Naive thymus-derived CD4-positive, alpha-beta T cell (primary cell): ENCODE measurements at regions not wholly inside any gene's neighbourhood (a gene's known extent, or its start where the extent isn't known, plus 50 kb on each side); places are given as distances from the start of the nearest gene placed in this dataset.

Source experiments
- ATAC-seq: fragments of 150-1000 bp; cut with Tn5 transposase; 2 replicates; pipeline ENCODE4 v1.10.0; 2021; ENCODE audit warnings: mild to moderate bottlenecking, moderate library complexity
- CTCF ChIA-PET: fragments of 350-600 bp; sonication (Branson Sonifier 250); formaldehyde crosslinking; loops from one replicate; lab custom pipeline; 2021; ENCODE audit warnings: antibody characterized with exemption; lab: Charles Lee
- POLR2A ChIA-PET: fragments of 350-600 bp; sonication (Branson Sonifier 250); formaldehyde crosslinking; loops from one replicate; lab custom pipeline; 2021; ENCODE audit warnings: antibody characterized with exemption, inconsistent platforms; lab: Charles Lee
- DNase-seq, 9 donors: peaks; one replicate each; pipeline versions ENCODE4 v3.0.0 to v3.0.0-alpha.2; 2020 to 2022; ENCODE audit warnings: mixed read lengths in 1 of 9
- H3K27ac ChIP-seq: one replicate; pipeline ENCODE4 v1.7.0; 2013; ENCODE audit warnings: mild to moderate bottlenecking, low read depth, low read length, moderate library complexity
- H3K27me3 ChIP-seq, 2 donors: one replicate each; pipeline ENCODE4 v1.7.0; 2013; ENCODE audit warnings: low read length in 2 of 2, mild to moderate bottlenecking in 2 of 2, moderate library complexity in 2 of 2; ENCODE audit not compliant: control insufficient read depth in 2 of 2, insufficient read depth in 2 of 2
- H3K36me3 ChIP-seq, 3 experiments: 1 replicate in 2 of 3; 2 replicates in 1 of 3; pipeline ENCODE4 v1.7.0; 2013; ENCODE audit warnings: low read length in 3 of 3, mild to moderate bottlenecking in 3 of 3, moderate library complexity in 1 of 3; ENCODE audit not compliant: insufficient read depth in 3 of 3, control insufficient read depth in 2 of 3
- H3K4me1 ChIP-seq, 2 donors: one replicate each; pipeline ENCODE4 v1.7.0; 2013; ENCODE audit warnings: low read length in 2 of 2, mild to moderate bottlenecking in 2 of 2, moderate library complexity in 1 of 2; ENCODE audit not compliant: control insufficient read depth in 2 of 2, insufficient read depth in 2 of 2
- H3K4me3 ChIP-seq: 2 replicates; pipeline ENCODE4 v1.7.0; 2013; ENCODE audit warnings: mild to moderate bottlenecking, low read length
- H3K9me3 ChIP-seq, 3 experiments: 1 replicate in 2 of 3; 2 replicates in 1 of 3; pipeline ENCODE4 v1.7.0; 2013; ENCODE audit warnings: low read length in 3 of 3; ENCODE audit not compliant: control insufficient read depth in 2 of 3
- H3K27ac Mint-ChIP-seq, 9 donors: one replicate each; pipeline ENCODE4 v1.8.0; 2020 to 2022; ENCODE audit warnings: mixed read lengths in 9 of 9, mild to moderate bottlenecking in 8 of 9, moderate library complexity in 5 of 9, inconsistent platforms in 2 of 9
- H3K27me3 Mint-ChIP-seq, 5 donors: one replicate each; pipeline ENCODE4 v1.8.0; 2021 to 2022; ENCODE audit warnings: mixed read lengths in 5 of 5, mild to moderate bottlenecking in 1 of 5
- H3K36me3 Mint-ChIP-seq, 5 donors: one replicate each; pipeline ENCODE4 v1.8.0; 2020 to 2022; ENCODE audit warnings: mixed read lengths in 5 of 5, mild to moderate bottlenecking in 3 of 5, inconsistent platforms in 1 of 5
- H3K4me1 Mint-ChIP-seq, 7 donors: one replicate each; pipeline ENCODE4 v1.8.0; 2020 to 2022; ENCODE audit warnings: mixed read lengths in 7 of 7, mild to moderate bottlenecking in 3 of 7, inconsistent platforms in 1 of 7
- H3K4me3 Mint-ChIP-seq, 10 donors: one replicate each; pipeline ENCODE4 v1.8.0; 2020 to 2022; ENCODE audit warnings: mild to moderate bottlenecking in 10 of 10, mixed read lengths in 10 of 10, moderate library complexity in 6 of 10, inconsistent platforms in 2 of 10
- H3K9me3 Mint-ChIP-seq, 11 donors: one replicate each; pipeline ENCODE4 v1.8.0; 2020 to 2022; ENCODE audit warnings: mixed read lengths in 11 of 11, mild to moderate bottlenecking in 4 of 11, inconsistent platforms in 1 of 11, moderate library complexity in 1 of 11
- intact Hi-C, 2 donors: fragments of 100-400 bp; cut with micrococcal nuclease; formaldehyde crosslinking; loops; one replicate each; pipeline ENCODE4 v1.15.1; 2023

- H3K4me1 ChIP-seq: peaks cover 60 to 66% of the 10 kb centered on the region in 2 donors
- no peak for DNase-seq
- ChIA-PET CTCF (no interaction called here), POLR2A (interaction anchor here (0.6 to 0.9 kb wide), 2 partner anchors 70 to 103 kb away, joined by 3 read pairs; no protein-coding TSS in a partner anchor)
- intact Hi-C loops: loop anchor here (1.0 to 10.0 kb wide), 8 partner anchors 42 to 678 kb away; partner anchors contain the start of genes ARF4 (in 1 of the 2), CCDC66 (in 1 of the 2) and TASOR (in 1 of the 2)
- peak overlapping the region in 3 of 10 donors; percentile 24 to 98 (median 53) for H3K4me3 Mint-ChIP-seq
- H3K9me3 ChIP-seq: no peaks in the 10 kb centered on the region
- peaks cover 0 to 5% (median 0%) of the 10 kb centered on the region in 11 donors for H3K9me3 Mint-ChIP-seq
- H3K27ac ChIP-seq: peak overlapping the region; percentile 30
- H3K27me3 ChIP-seq: no peaks in the 10 kb centered on the region
- ATAC-seq: no peak
- no peak overlapping the region for H3K4me3 ChIP-seq
- H3K36me3 ChIP-seq: no peaks in the 10 kb centered on the region
- H3K27me3 Mint-ChIP-seq: no peaks in the 10 kb centered on the region
- H3K27ac Mint-ChIP-seq: peak overlapping the region in 8 of 9 donors; percentile 10 to 99 (median 58)
- H3K36me3 Mint-ChIP-seq: peaks cover 0 to 2% (median 0%) of the 10 kb centered on the region in 5 donors
- peaks cover 60 to 93% (median 82%) of the 10 kb centered on the region in 7 donors for H3K4me1 Mint-ChIP-seq
These were observed 118.0 kb upstream of the ARHGEF3 start for GRCh38 chr3:56919797-56920195.

- Histone ChIP-seq H3K9me3 (no peaks in the 10 kb centered on the region), H3K4me1 (peaks cover 59 to 65% of the 10 kb centered on the region in 2 donors), H3K4me3 (no peak overlapping the region), H3K36me3 (no peaks in the 10 kb centered on the region), H3K27me3 (no peaks in the 10 kb centered on the region), H3K27ac (peak overlapping the region; percentile 81)
- Mint-ChIP-seq H3K4me3 (peak overlapping the region in 9 of 10 donors; percentile 10 to 98 (median 29)), H3K36me3 (peaks cover 0 to 6% (median 0%) of the 10 kb centered on the region in 5 donors), H3K9me3 (peaks cover 0 to 5% (median 0%) of the 10 kb centered on the region in 11 donors), H3K27ac (peak overlapping the region; percentile 32 to 99 (median 96)), H3K4me1 (peaks cover 63 to 93% (median 82%) of the 10 kb centered on the region in 7 donors), H3K27me3 (no peaks in the 10 kb centered on the region)
- DNase-seq: peak in 1 of 9 donors; percentile 19
- CTCF ChIA-PET: interaction anchor here (4.7 to 5.0 kb wide), 2 partner anchors 69 to 119 kb away, joined by 29 to 31 read pairs; no protein-coding TSS in a partner anchor
- ATAC-seq: no peak
- intact Hi-C loops: loop anchor here (1.0 to 5.0 kb wide), 7 partner anchors 42 to 678 kb away; partner anchors contain the start of genes ARF4 (in 1 of the 2), CCDC66 (in 1 of the 2) and TASOR (in 1 of the 2)
- POLR2A ChIA-PET: interaction anchor here (0.6 to 5.7 kb wide), 4 partner anchors 8 to 118 kb away, joined by 3 to 83 read pairs (median 53); partner anchors contain the start of gene ARHGEF3
These were observed 117.5 kb upstream of the ARHGEF3 start for GRCh38 chr3:56919137-56919796.

- Histone ChIP-seq H3K4me1 (peaks cover 50 to 56% of the 10 kb centered on the region in 2 donors), H3K9me3 (no peaks in the 10 kb centered on the region), H3K4me3 (peak overlapping the region; percentile 41), H3K27me3 (no peaks in the 10 kb centered on the region), H3K27ac (peak overlapping the region; percentile 81), H3K36me3 (no peaks in the 10 kb centered on the region)
- DNase-seq (peak in 1 of 9 donors; percentile 68), ATAC-seq (no peak)
- ChIA-PET POLR2A (interaction anchor here (0.6 to 5.7 kb wide), 11 partner anchors 9 to 325 kb away, joined by 3 to 83 read pairs (median 5); partner anchors contain the start of gene ARHGEF3), CTCF (interaction anchor here (0.9 to 5.0 kb wide), 7 partner anchors 10 to 216 kb away, joined by 5 to 31 read pairs (median 6); partner anchors contain the start of gene ARHGEF3)
- Mint-ChIP-seq H3K27ac (peak overlapping the region; percentile 92 to 99 (median 98)), H3K4me3 (peak overlapping the region; percentile 89 to 98 (median 94)), H3K4me1 (peaks cover 61 to 93% (median 82%) of the 10 kb centered on the region in 7 donors), H3K36me3 (peaks cover 0 to 16% (median 4%) of the 10 kb centered on the region in 5 donors), H3K27me3 (no peaks in the 10 kb centered on the region), H3K9me3 (peaks cover 0 to 2% (median 0%) of the 10 kb centered on the region in 11 donors)
- intact Hi-C loops: loop anchor here (5.0 kb wide), 5 partner anchors 41 to 679 kb away; partner anchors contain the start of genes ARF4 (in 1 of the 2), CCDC66 (in 1 of the 2) and TASOR (in 1 of the 2)
These were observed 116.4 kb upstream of the ARHGEF3 start for GRCh38 chr3:56918111-56918568.

GRCh38 chr3:56917361-56918110 lies 115.8 kb upstream of the ARHGEF3 start:
- Mint-ChIP-seq H3K9me3 (peaks cover 0 to 2% (median 0%) of the 10 kb centered on the region in 11 donors), H3K4me3 (peak overlapping the region; percentile 89 to 98 (median 94)), H3K36me3 (peaks cover 0 to 18% (median 9%) of the 10 kb centered on the region in 5 donors), H3K27me3 (no peaks in the 10 kb centered on the region), H3K27ac (peak overlapping the region; percentile 92 to 99 (median 98)), H3K4me1 (peaks cover 61 to 93% (median 83%) of the 10 kb centered on the region in 7 donors)
- Histone ChIP-seq H3K4me1 (peaks cover 45 to 54% of the 10 kb centered on the region in 2 donors), H3K36me3 (no peaks in the 10 kb centered on the region), H3K27ac (peak overlapping the region; percentile 81), H3K9me3 (no peaks in the 10 kb centered on the region), H3K27me3 (no peaks in the 10 kb centered on the region), H3K4me3 (peak overlapping the region; percentile 41)
- intact Hi-C loops: loop anchor here (1.0 to 5.0 kb wide), 9 partner anchors 40 to 680 kb away; partner anchors contain the start of genes ARF4 (in 1 of the 2), CCDC66 (in 1 of the 2) and TASOR (in 1 of the 2)
- ChIA-PET CTCF (interaction anchor here (0.9 to 5.0 kb wide), 13 partner anchors 8 to 223 kb away, joined by 3 to 31 read pairs (median 5); partner anchors contain the start of gene ARHGEF3), POLR2A (interaction anchor here (0.6 to 5.7 kb wide), 29 partner anchors 9 to 324 kb away, joined by 3 to 83 read pairs (median 5); partner anchors contain the start of genes ARHGEF3 and TASOR)
- no peak for DNase-seq
- ATAC-seq: no peak

- intact Hi-C loops: loop anchor here (1.0 to 5.0 kb wide), 16 partner anchors 7 to 680 kb away; partner anchors contain the start of genes ARF4 (in 1 of the 2), ARHGEF3 (in 1 of the 2), CCDC66 (in 1 of the 2) and TASOR (in 1 of the 2)
- peaks cover 60 to 87% (median 83%) of the 10 kb centered on the region in 7 donors for H3K4me1 Mint-ChIP-seq
- Histone ChIP-seq H3K4me3 (peak overlapping the region; percentile 97), H3K27me3 (no peaks in the 10 kb centered on the region), H3K36me3 (no peaks in the 10 kb centered on the region), H3K9me3 (no peaks in the 10 kb centered on the region), H3K27ac (peak overlapping the region; percentile 81), H3K4me1 (peaks cover 49% of the 10 kb centered on the region in 2 donors)
- peak; percentile 14 for ATAC-seq
- DNase-seq: no peak
- H3K27ac Mint-ChIP-seq: peak overlapping the region; percentile 92 to 99 (median 98)
- H3K27me3 Mint-ChIP-seq: no peaks in the 10 kb centered on the region
- peak overlapping the region; percentile 89 to 98 (median 94) for H3K4me3 Mint-ChIP-seq
- POLR2A ChIA-PET: interaction anchor here (0.6 to 5.7 kb wide), 40 partner anchors 10 to 1538 kb away, joined by 3 to 83 read pairs (median 4); partner anchors contain the start of genes ARHGEF3, CCDC66 and TASOR
- CTCF ChIA-PET: interaction anchor here (0.9 to 5.0 kb wide), 17 partner anchors 9 to 222 kb away, joined by 3 to 31 read pairs (median 5); partner anchors contain the start of gene ARHGEF3
- H3K9me3 Mint-ChIP-seq: peaks cover 0 to 2% (median 0%) of the 10 kb centered on the region in 11 donors
- H3K36me3 Mint-ChIP-seq: peaks cover 0 to 18% (median 9%) of the 10 kb centered on the region in 5 donors
These were observed 115.1 kb upstream of the ARHGEF3 start for GRCh38 chr3:56916716-56917360.
